Esophagus (tissue), 2 donors: ENCODE measurements at regions not wholly inside any gene's neighbourhood (a gene's known extent, or its start where the extent isn't known, plus 50 kb on each side); places are given as distances from the start of the nearest gene placed in this dataset.

Experiments used
- H3K27ac ChIP-seq, 2 donors: one replicate each; pipeline ENCODE4 v1.5.1; 2013; ENCODE audit warnings: low read depth in 2 of 2, mild to moderate bottlenecking in 2 of 2, inconsistent platforms in 1 of 2, low read length in 1 of 2, moderate library complexity in 1 of 2
- H3K27me3 ChIP-seq, 2 donors: one replicate each; pipeline ENCODE4 v1.6.1; 2013; ENCODE audit warnings: low read length in 2 of 2, control low read depth in 1 of 2, mild to moderate bottlenecking in 1 of 2; ENCODE audit not compliant: insufficient read depth in 2 of 2, control insufficient read depth in 1 of 2
- H3K36me3 ChIP-seq, 2 donors: one replicate each; pipeline ENCODE4 v1.6.1; 2013; ENCODE audit warnings: low read length in 1 of 2; ENCODE audit not compliant: control insufficient read depth in 2 of 2, insufficient read depth in 2 of 2
- H3K4me1 ChIP-seq, 2 donors: one replicate each; pipeline ENCODE4 v1.6.1; 2013; ENCODE audit warnings: low read length in 1 of 2; ENCODE audit not compliant: control insufficient read depth in 2 of 2, insufficient read depth in 2 of 2
- H3K4me3 ChIP-seq, 2 donors: one replicate each; pipeline ENCODE4 v1.5.1; 2013; ENCODE audit warnings: low read length in 2 of 2, mild to moderate bottlenecking in 2 of 2, low read depth in 1 of 2, moderate library complexity in 1 of 2
- H3K9me3 ChIP-seq, 2 donors: one replicate each; pipeline ENCODE4 v1.6.1; 2013; ENCODE audit warnings: mild to moderate bottlenecking in 2 of 2, low read depth in 1 of 2, low read length in 1 of 2, moderate library complexity in 1 of 2; ENCODE audit not compliant: control insufficient read depth in 2 of 2, insufficient read depth in 1 of 2
- WGBS, 2 donors: extraction: QIAGEN DNeasy Blood & Tissue Kit; methylation state at CpG; one replicate each; pipeline ENCODE4 v1.1.7; 2013; 5-methylcytosine and 5-hydroxymethylcytosine counted together
- donor health status: healthy with polysubstance abuse.
- donor health status: Bipolar disorder and iron deficiency.

GRCh38 chr9:79371301-79371700 is 200.5 kb upstream of the TLE4 start:
- H3K27me3 ChIP-seq = no peaks in the 10 kb centered on the region
- H3K27ac ChIP-seq = no peak overlapping the region
- H3K4me1 ChIP-seq = no peaks in the 10 kb centered on the region
- 84 to 87% methylated on average over 2 of the region's 2 CpGs for WGBS, 2 donors
- H3K9me3 ChIP-seq = no peaks in the 10 kb centered on the region
- H3K36me3 ChIP-seq = no peaks in the 10 kb centered on the region
- no peak overlapping the region for H3K4me3 ChIP-seq

- Histone ChIP-seq H3K4me3 (no peak overlapping the region), H3K36me3 (no peaks in the 10 kb centered on the region), H3K9me3 (no peaks in the 10 kb centered on the region), H3K27me3 (no peaks in the 10 kb centered on the region), H3K27ac (no peak overlapping the region), H3K4me1 (no peaks in the 10 kb centered on the region)
- 80 to 97% methylated on average over 1 of the region's 1 CpG for WGBS, 2 donors
Measured at GRCh38 chr9:79371948-79372555, 199.7 kb upstream of the TLE4 start.

- H3K4me1 ChIP-seq = peaks cover 0 to 3% of the 10 kb centered on the region in 2 donors
- H3K9me3 ChIP-seq = no peaks in the 10 kb centered on the region
- H3K4me3 ChIP-seq = no peak overlapping the region
- no peaks in the 10 kb centered on the region for H3K27me3 ChIP-seq
- WGBS, 2 donors = 91 to 92% methylated on average over 5 of the region's 5 CpGs
- no peak overlapping the region for H3K27ac ChIP-seq
- H3K36me3 ChIP-seq = no peaks in the 10 kb centered on the region
Measured at GRCh38 chr9:79377339-79377855, 194.4 kb upstream of the TLE4 start.

- Histone ChIP-seq H3K27me3 (no peaks in the 10 kb centered on the region), H3K4me3 (no peak overlapping the region), H3K27ac (no peak overlapping the region), H3K9me3 (no peaks in the 10 kb centered on the region), H3K36me3 (no peaks in the 10 kb centered on the region), H3K4me1 (peaks cover 0 to 7% of the 10 kb centered on the region in 2 donors)
- WGBS, 2 donors = 81 to 85% methylated on average over 2 of the region's 2 CpGs
Measured at GRCh38 chr9:79378107-79378506, 193.7 kb upstream of the TLE4 start.

GRCh38 chr9:79382044-79382443 is 189.7 kb upstream of the TLE4 start:
- no peaks in the 10 kb centered on the region for H3K27me3 ChIP-seq
- H3K36me3 ChIP-seq = no peaks in the 10 kb centered on the region
- H3K4me1 ChIP-seq = peaks cover 0 to 7% of the 10 kb centered on the region in 2 donors
- no peak overlapping the region for H3K27ac ChIP-seq
- H3K4me3 ChIP-seq = no peak overlapping the region
- no peaks in the 10 kb centered on the region for H3K9me3 ChIP-seq

- no peaks in the 10 kb centered on the region for H3K27me3 ChIP-seq
- no peak overlapping the region for H3K27ac ChIP-seq
- H3K4me1 ChIP-seq = peaks cover 0 to 7% of the 10 kb centered on the region in 2 donors
- no peaks in the 10 kb centered on the region for H3K9me3 ChIP-seq
- no peaks in the 10 kb centered on the region for H3K36me3 ChIP-seq
- 28 to 30% methylated on average over 2 of the region's 2 CpGs for WGBS, 2 donors
- no peak overlapping the region for H3K4me3 ChIP-seq
Measured at GRCh38 chr9:79382458-79382857, 189.3 kb upstream of the TLE4 start.

- peaks cover 0 to 7% of the 10 kb centered on the region in 2 donors for H3K4me1 ChIP-seq
- H3K27me3 ChIP-seq = no peaks in the 10 kb centered on the region
- H3K4me3 ChIP-seq = no peak overlapping the region
- H3K9me3 ChIP-seq = no peaks in the 10 kb centered on the region
- no peak overlapping the region for H3K27ac ChIP-seq
- H3K36me3 ChIP-seq = no peaks in the 10 kb centered on the region
Measured at GRCh38 chr9:79383096-79383495, 188.7 kb upstream of the TLE4 start.

- H3K27ac ChIP-seq = no peak overlapping the region
- H3K27me3 ChIP-seq = no peaks in the 10 kb centered on the region
- H3K4me3 ChIP-seq = no peak overlapping the region
- H3K9me3 ChIP-seq = no peaks in the 10 kb centered on the region
- 91 to 95% methylated on average over 5 of the region's 5 CpGs for WGBS, 2 donors
- H3K36me3 ChIP-seq = no peaks in the 10 kb centered on the region
- peaks cover 0 to 7% of the 10 kb centered on the region in 2 donors for H3K4me1 ChIP-seq
Measured at GRCh38 chr9:79384091-79384490, 187.7 kb upstream of the TLE4 start.

- 39 to 57% methylated on average over 1 of the region's 1 CpG for WGBS, 2 donors
- H3K4me1 ChIP-seq = peaks cover 0 to 7% of the 10 kb centered on the region in 2 donors
- no peaks in the 10 kb centered on the region for H3K36me3 ChIP-seq
- no peaks in the 10 kb centered on the region for H3K9me3 ChIP-seq
- no peaks in the 10 kb centered on the region for H3K27me3 ChIP-seq
- H3K27ac ChIP-seq = no peak overlapping the region
- H3K4me3 ChIP-seq = no peak overlapping the region
Measured at GRCh38 chr9:79384501-79384900, 187.3 kb upstream of the TLE4 start.

- WGBS, 2 donors = 69 to 78% methylated on average over 5 of the region's 5 CpGs
- H3K36me3 ChIP-seq = no peaks in the 10 kb centered on the region
- no peak overlapping the region for H3K4me3 ChIP-seq
- H3K27me3 ChIP-seq = no peaks in the 10 kb centered on the region
- peaks cover 0 to 5% of the 10 kb centered on the region in 2 donors for H3K4me1 ChIP-seq
- H3K27ac ChIP-seq = no peak overlapping the region
- H3K9me3 ChIP-seq = no peaks in the 10 kb centered on the region
Measured at GRCh38 chr9:79387101-79387835, 184.5 kb upstream of the TLE4 start.
